ENCODE measurements at regions not wholly inside any gene's neighbourhood (a gene's known extent, or its start where the extent isn't known, plus 50 kb on each side); places are given as distances from the start of the nearest gene placed in this dataset.
A peak's percentile ranks its signal among the peaks of the same experiment; 100 is the strongest.
"Not testable (repeated sequence)": the region's sequence is repeated elsewhere in the genome, so short reads cannot be mapped to it uniquely, and the experiment has no call there.

DNA sequence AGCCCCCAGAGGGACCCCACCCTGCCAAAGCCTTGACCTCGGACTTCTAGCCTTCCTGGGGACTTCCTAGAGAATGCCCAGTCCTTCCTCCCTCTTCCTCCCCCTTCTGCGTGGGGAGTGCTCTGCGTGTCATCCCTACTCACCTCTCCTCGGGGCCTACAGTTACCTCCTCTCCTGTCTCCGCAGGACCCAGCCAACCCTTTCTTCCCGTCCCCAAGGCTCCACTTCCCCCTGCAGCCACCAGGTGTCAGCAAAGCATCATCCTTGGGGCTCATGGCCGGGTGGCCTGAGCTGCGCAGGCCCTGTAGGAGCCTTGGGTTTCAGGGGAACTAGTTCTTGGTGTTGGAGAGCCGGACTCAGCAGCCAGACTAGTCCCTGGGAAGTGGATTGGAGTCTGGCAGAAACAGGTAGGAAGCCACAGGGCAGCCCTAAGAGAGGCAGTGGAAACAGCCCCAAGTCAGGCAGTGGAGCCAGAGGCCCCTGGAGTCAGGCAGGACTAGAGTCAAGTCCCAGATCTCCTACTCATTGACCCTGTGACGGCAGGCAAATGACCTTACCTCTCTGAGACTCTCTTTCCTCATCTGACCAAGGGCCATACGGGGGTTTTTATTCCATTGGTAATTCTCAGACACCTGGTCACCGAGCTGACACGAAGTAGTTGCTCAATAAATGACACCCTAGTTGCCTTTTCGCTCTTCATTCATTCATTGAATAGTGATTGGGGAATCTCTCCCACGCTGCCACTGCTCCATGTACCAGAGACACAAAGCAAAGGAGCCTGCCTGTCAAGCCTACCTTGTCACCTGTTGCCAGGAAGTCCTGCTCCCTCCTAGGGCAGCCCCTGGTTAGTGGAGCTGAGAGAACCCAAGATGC, 101.8 kb upstream of the GRK3 start:
- DNase-seq, result peak; percentile 72

GRCh38 chr22:25463347-25463628, 101.2 kb upstream of the GRK3 start:
- not testable (repeated sequence) for DNase-seq

DNA sequence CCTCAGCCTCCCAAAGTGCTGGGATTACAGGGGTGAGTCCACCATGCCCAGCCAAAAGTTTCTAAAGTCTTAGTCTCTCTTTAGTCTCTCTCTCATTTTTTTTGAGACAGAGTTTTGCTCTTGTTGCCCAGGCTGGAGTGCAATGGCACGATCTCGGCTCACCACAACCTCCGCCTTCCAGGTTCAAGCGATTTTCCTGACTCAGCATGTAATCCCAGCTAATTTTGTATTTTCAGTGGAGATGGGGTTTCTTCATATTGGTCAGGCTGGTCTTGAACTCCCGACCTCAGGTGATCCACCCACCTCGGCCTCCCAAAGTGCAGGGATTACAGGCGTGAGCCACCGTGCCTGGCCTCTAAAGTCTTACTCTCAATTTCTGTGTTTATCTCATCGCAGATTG, 100.1 kb upstream of the GRK3 start:
- DNase-seq, result not testable (repeated sequence)

GRCh38 chr22:25465949-25466348, 98.5 kb upstream of the GRK3 start:
- DNase-seq, result no peak

GRCh38 chr22:25472382-25472781, 92.1 kb upstream of the GRK3 start:
- no peak for DNase-seq

DNA sequence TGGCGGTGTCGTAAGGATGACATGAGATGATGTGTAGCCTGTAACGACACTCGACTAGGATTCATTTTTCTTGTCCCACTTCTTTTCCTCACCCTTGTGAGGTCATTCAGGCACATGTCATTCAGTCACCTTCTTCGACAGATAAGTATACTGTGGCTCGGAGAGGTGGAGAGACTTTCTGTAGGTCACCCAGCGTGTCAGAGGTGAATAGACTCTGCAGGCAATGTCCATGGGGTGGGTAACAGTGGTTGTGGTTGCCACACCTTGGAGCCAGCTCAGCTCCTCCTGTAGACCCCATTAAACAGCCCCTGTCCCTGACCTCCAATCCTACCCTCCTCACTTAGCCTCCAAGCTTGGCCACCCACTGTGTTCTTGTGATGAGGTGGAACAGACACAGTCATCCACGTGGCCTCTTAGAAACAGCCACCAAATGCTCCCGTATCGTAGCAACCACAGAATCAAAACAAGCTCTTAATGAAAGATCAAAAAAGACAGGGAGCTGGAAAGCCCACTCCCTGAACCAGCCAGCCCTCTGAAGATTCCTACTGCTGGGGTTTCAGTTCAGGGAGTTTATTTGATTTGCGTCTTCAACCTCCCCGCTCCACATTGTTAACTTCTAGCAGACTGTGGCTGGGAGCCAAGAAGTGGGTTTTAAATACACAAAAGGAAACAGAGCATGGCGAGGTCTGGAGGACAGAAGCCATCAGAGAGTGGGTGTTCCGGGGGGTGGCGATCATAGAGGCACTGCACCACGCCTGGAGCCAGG, 89.0 kb upstream of the GRK3 start:
- no peak for DNase-seq

DNA sequence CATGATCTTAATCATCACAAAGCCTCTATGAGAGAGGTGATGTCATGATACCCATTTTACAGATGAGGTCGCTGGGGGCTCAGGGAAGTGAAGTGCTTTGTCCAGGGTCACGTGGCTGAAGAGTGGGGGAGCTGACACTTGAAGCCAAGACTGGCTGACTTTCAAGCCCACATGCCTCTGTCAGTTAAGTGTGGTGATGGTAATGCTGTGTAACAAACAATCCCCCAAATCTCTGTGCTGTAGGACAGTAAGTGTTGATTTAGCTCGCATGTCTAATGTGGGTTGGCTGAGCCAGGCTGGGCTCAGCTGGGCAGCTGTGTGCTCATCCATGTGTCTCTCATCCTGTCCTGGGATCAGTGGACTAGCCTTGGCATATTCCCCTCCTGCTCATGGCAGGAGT, 87.1 kb upstream of the GRK3 start:
- no peak for DNase-seq

DNA sequence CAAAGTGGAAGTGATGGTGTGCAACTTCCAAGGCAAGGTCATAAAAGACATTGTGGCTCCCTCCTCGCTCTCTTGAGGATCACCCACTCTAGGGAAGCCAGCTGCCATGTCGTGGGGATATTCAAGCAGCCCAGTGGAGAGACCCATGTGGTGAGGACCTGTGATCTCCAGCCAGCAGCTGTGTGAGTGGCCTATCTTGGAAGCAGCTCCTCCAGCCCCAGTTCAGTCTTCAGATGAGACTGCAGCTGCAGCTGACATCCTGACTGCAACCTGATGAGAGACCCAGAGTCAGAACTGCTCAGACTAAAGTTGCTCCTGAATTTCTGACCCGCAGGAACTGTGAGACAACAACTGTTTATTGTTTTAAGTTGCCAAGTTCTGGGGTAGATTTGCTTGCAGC, 86.4 kb upstream of the GRK3 start:
- DNase-seq, result no peak

DNA sequence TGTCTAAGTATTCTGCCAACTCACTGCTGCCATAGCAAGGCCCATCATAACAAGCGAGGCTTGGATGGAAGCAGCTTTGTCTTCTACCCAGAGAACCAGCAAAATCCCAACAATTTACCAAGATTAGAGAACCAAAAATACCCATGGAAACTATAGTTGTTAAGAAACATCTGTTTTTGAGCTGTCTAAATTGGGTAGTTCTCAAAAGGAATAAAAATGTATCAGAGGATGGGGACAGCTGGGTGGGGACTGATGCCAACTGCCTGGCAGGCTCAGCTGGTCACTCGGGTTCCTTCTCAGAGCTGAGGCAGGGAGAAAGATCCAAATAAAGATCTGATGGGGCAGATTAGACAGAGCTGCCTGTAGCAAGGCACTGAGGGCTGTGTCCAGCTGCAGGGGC, 85.9 kb upstream of the GRK3 start:
- no peak for DNase-seq

GRCh38 chr22:25480868-25481267, 83.6 kb upstream of the GRK3 start:
- DNase-seq, result not testable (repeated sequence)

DNA sequence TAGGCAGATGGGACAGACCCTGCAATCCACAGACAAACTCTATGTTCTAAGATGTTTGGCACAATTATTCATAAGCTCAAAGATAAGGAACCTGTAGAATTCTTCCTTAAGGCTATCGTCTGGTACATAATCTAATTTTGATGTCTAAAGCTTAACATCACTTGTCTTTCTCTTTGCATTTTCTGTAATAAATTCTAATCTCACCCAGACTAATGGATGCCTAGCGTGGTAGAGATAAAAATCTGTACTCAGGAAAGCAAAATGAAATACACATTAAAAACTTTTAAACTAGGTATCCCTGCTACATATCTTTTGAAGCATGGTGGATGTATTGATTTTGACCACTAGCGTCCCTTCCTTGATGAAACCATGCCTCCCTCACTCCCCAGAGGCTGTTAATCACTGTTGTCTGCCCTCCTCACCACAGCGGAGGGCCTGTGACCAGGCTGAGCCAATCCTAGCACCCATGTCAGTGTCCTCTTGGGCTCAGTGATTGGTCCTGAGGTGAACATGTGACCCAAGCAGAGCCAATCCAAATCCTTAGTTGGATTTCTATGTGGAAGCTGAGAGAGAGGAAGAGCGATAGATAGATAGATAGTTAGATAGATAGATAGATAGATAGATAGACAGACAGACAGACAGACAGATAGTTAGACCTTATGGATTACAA, 82.2 kb upstream of the GRK3 start:
- no peak for DNase-seq

DNA sequence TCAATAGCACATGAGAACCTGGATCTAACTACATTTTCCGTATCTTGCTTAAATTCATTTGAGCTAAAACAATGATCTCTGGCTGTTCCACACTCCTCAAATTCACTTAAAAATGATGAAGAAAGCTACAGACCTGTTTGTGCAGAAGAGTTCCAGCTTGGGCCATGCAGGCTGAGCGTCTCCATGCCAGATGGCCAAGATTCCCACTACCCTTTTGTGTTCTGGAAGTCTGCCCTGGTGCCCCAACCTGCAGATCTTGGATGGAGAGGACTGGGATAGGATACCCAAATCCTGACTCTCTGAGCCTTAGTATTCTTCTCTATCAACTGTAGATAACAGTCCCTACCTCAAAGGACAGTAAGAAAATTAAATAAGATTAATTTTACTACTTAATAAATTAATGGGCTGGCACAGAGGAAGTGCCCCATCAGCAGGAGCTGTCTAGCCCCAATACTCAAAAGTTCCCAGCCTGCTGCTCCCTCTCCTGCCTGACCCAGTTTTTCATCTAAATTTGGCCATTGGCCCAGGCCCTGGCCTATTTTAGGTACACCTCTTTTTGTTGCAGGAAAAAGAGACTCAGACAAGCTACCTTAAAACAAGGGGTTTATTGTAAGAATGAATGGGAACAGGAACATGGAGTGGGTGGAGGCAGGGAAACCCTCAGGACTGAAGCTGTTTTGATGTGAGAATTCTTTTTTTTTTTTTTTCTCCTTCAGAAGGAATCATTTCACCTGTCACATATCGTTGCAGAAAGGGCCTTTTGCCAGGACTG, 81.4 kb upstream of the GRK3 start:
- DNase-seq, result no peak

GRCh38 chr22:25483931-25484330, 80.5 kb upstream of the GRK3 start:
- no peak for DNase-seq

DNA sequence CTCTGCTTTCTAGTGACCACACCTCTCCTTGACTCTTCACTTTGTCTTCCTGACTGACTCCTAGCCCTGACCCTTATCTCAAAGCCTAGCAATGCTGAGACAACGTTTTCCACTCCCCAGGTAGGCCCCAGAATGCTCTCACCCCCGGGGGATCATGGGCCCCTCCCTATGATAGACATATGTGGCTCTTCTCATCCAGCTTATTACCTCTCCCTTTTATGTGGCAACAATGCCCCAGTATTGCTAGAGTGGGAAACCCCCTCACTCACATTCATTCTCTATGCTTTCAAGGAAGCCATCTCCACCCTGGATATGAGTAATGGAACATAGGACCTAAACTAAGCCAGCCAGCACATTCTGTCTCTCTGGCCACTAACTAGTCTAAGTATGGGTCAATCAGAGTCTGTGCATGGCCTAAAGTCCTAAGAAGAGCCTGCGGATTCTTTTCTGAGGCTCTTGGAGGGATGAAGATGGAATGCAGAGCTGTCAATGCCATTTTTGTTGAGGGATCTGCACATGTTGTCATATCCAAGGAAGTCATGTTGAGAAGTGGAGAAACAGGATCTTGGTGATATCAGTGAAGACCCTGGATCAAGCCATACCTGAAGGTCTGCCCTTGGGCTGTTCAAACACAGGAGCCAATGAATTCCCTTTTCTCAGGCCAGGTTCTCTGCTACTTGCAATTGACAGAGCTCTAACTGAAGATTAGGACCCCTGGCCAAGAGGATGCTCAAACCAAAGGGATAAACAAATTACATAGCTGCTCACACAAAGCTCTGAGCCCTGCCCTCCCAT, 79.8 kb upstream of the GRK3 start:
- no peak for DNase-seq

DNA sequence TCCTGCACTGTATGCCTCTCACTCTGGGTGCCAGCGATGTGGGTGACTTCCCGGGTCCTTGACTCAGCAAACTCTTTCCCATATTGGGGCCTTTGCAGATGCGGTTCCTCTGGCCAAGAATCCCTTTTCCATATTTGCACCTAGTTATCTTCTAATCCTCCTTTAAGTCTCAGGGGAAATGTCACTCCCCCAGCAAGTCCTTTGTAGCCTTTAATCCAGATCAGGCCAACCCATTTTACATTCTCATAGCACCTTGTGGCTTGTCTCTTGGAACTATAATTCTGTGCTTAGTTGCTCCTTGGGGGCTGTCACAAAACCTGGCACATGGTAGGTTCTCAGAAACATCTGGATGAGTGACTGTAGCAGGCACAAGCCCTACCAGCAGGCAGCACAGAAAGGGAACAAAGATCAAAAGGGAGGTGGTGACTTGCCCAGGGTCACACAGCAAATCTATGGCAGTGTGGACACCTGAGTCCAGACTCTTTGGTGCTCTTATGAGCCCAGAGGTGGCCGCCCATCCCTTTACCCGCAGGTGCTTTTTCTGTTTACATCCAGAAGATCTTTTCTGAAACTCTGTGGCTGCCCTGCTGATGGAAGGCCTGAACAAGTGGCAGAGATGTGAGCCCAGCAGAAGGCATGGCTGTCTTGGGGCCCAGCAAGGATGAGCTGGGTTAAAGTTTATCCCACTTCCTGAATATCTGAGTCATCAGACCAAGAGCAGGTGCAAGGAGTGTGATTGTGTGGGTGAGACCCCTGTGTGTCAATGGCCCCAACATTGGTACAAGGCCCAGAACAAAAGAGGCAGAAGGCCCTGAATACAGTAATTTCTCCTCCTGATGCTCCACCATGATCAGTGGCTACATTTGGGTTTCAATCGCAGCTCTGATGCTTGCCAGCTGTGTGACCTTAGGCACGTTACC, 78.6 kb upstream of the GRK3 start:
- no peak for DNase-seq

DNA sequence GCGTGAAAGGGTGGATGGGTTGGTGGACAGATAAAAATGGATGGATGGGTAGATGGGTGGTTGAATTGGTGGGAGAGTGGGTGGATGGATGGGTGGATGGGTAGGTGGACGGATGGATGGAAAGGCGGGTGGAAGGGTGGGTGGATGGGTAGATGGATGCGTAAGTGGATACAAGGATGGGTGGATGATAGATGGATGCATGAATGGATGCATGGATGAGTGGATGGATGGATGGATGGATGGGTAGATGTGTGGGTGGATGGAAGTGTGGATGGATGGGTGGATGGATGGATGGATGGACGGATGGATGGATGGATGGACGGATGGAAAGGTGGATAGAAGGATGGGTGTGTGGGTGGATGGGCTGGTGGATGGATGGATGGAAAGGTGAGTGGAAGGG, 77.0 kb upstream of the GRK3 start:
- DNase-seq, result no peak

DNA sequence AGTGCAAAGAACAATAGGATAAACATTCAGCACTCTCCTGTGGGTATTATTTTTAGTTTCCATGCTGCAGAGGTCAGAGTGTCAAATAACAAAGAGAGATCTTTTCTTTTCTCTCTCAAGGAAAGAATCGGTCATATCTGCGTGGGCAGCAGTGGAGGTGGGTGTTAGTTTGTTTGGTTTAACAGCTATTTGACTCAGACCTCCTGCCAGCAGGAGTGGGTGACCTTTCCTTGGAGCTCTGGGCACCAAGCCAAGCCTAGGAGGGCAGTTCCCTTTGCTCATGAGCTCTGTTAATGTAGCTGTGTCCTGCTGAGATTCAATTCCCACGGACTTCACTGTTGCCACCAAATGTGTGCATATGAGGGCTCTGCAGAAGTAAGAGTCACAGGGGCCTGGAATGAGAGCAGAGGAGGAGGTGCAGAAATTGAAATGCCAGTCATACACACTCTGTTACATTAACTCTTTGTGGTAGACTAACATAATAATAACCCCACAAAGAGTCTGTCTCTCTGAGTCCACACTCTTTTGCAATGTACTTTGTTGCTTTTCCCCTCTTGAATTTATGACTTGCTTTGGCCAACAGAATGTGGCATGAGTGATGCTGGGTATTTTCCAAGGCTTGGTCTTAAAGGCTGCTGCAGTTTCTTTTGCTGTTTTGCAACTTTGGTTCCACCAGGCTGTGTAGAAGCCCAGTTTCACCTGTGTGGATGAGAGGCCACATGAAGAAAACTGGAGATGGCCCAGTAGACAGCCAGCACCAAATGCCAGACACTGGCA, 76.0 kb upstream of the GRK3 start:
- no peak for DNase-seq

DNA sequence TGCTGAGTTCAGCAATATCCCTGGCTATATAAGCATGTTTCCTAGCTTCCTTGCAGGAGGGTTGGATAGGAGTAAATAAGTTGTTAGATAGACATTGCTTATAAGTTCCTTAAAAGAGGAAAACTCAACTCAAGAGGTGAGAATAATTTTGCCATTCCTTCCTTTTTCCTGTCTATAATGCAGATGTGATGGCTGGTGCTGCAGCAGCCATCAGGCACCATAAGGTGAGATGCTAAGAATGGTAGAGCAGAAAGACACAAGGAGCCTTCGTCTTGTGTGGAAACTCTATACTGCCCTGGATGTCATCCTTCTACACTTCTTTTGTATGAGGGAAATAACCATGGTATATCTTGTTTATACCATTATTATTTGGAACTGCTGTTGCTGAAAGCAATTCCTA, 74.5 kb upstream of the GRK3 start:
- no peak for DNase-seq

DNA sequence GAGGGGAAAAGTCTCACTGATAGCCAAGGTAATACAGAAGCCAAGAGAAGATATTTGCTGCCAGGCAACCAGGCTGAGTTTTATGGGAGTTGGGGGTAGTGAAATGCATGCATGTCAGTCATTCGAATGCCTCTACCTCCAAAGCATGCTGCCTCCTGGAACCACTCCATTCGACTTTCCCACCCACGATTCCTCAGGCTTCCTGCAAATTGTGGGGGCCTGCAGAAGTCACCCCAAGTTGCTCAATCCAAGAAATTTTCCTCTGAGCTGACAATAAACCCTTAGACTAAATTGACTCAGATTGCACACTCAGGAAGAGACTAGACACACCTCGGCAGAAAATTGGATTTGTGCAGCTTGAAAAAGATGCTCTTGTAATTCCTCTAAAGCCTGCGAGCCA, 73.6 kb upstream of the GRK3 start:
- no peak for DNase-seq

- no peak for DNase-seq
Measured at GRCh38 chr22:25492162-25492561, 72.3 kb upstream of the GRK3 start.
